Activated T-helper 17 cell treated with anti-CD3 and anti-CD28 coated beads, Interleukin-2, amount 50 U/mL, for 72 hours (primary cell): ENCODE measurements at regions not wholly inside any gene's neighbourhood (a gene's known extent, or its start where the extent isn't known, plus 50 kb on each side); places are given as distances from the start of the nearest gene placed in this dataset.

Source experiments
- ATAC-seq: fragments of 150-1000 bp; cut with Tn5 transposase; replicated peaks from 2 replicates; pipeline ENCODE4 v1.10.0; 2021; ENCODE audit warnings: mild to moderate bottlenecking, moderate library complexity
- H3K27ac Mint-ChIP-seq: one replicate; pipeline ENCODE4 v1.8.0; 2022; ENCODE audit warnings: mixed read lengths
- H3K27me3 Mint-ChIP-seq: one replicate; pipeline ENCODE4 v1.8.0; 2022; ENCODE audit warnings: mixed read lengths
- H3K36me3 Mint-ChIP-seq: one replicate; pipeline ENCODE4 v1.8.0; 2022; ENCODE audit warnings: low read depth, mild to moderate bottlenecking, mixed read lengths
- H3K4me1 Mint-ChIP-seq: one replicate; pipeline ENCODE4 v1.8.0; 2022; ENCODE audit warnings: mixed read lengths
- H3K4me3 Mint-ChIP-seq: one replicate; pipeline ENCODE4 v1.8.0; 2022; ENCODE audit warnings: mild to moderate bottlenecking, mixed read lengths
- H3K9me3 Mint-ChIP-seq: one replicate; pipeline ENCODE4 v1.8.0; 2022; ENCODE audit warnings: mixed read lengths

DNA sequence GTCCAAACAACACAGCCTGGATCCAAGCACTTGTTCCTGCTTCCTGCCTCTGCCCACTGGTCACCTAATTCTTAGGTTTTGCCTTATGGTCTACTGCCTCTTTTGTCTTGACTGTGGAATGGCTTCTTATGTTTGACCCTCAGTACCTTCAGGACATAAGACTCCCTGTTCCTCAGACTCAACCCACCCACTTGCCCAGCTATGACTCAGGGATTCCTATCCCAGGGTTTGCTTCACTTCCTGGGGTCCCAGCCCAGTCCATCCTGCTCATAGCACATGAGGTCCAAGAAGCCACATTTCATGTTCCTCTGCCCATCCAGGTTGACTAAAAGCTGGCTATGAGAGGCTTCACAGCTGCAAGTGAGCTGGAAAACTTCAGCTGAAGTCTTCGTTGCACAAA, 320.9 kb upstream of the CDH5 start:
- no peaks in the 10 kb centered on the region for H3K4me1 Mint-ChIP-seq
- H3K27me3 Mint-ChIP-seq = peaks cover 10% of the 10 kb centered on the region
- H3K9me3 Mint-ChIP-seq = peaks cover 5% of the 10 kb centered on the region
- H3K27ac Mint-ChIP-seq = no peak overlapping the region
- no peak for ATAC-seq
- H3K36me3 Mint-ChIP-seq = no peaks in the 10 kb centered on the region
- no peak overlapping the region for H3K4me3 Mint-ChIP-seq

DNA sequence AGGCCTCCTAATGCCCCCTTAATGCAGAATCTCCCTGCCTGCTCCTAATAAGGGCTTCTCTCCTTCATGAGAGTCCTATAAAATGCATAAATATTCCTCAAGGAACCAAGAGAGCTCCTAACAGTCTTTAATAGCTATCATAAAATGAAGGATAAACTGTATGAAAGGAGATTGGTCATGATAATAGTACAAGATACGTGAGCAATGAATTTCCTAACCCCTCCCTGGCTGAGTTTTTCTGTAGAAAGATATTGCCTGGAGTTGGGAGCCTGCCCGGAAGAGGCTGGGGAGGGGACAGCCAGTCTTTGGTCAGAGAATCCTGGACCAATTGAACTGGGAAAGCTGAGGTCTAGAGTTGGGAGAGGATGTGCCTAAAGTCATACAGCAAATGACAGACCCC, 321.9 kb upstream of the CDH5 start:
- Mint-ChIP-seq H3K9me3 (peaks cover 5% of the 10 kb centered on the region), H3K4me1 (no peaks in the 10 kb centered on the region), H3K36me3 (no peaks in the 10 kb centered on the region), H3K27ac (no peak overlapping the region), H3K4me3 (no peak overlapping the region), H3K27me3 (peaks cover 10% of the 10 kb centered on the region)
- no peak for ATAC-seq

DNA sequence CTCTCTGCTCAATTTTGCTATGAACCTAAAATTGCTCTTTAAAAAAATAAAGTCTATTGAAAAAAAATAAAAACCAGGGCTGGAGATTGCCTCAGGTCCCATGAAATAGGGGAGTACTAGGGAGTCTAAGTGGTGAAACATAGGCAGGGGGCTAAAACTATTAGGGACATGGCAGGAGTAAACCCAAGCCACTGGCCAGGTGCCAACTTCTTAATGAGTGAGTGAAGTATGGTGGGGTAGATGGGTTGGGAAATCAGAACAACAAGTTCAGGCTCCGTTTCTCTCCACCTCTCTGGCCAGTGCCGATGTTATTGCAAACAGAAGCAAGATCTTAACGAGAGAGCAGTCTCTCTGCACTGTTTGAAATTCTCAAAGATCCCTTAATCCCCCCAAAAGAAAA, 322.4 kb upstream of the CDH5 start:
- Mint-ChIP-seq H3K4me1 (no peaks in the 10 kb centered on the region), H3K9me3 (peaks cover 5% of the 10 kb centered on the region), H3K27ac (no peak overlapping the region), H3K27me3 (peaks cover 10% of the 10 kb centered on the region), H3K4me3 (no peak overlapping the region), H3K36me3 (no peaks in the 10 kb centered on the region)
- ATAC-seq = no peak

DNA sequence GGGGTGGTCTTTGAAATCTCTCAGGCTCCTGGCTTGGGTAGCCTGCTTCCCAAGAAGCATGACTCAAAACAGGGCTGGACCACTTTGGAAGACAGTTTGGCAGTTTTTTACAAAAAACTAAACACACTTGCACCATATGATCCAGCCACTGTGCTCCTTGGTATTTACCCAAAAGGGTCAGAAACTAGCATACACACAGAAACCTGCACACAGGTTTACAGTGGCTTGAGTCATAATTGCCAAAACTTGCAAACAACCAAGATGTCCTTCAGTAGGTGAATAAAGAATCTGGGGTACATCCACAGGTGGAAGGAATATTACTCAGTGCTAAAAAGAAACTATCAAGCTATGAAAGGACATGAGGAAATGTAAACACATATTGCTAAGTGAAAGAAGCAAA, 323.2 kb upstream of the CDH5 start:
- Mint-ChIP-seq H3K27me3 (peaks cover 15% of the 10 kb centered on the region), H3K27ac (no peak overlapping the region), H3K36me3 (no peaks in the 10 kb centered on the region), H3K4me1 (no peaks in the 10 kb centered on the region), H3K9me3 (peaks cover 4% of the 10 kb centered on the region), H3K4me3 (no peak overlapping the region)
- ATAC-seq = no peak

DNA sequence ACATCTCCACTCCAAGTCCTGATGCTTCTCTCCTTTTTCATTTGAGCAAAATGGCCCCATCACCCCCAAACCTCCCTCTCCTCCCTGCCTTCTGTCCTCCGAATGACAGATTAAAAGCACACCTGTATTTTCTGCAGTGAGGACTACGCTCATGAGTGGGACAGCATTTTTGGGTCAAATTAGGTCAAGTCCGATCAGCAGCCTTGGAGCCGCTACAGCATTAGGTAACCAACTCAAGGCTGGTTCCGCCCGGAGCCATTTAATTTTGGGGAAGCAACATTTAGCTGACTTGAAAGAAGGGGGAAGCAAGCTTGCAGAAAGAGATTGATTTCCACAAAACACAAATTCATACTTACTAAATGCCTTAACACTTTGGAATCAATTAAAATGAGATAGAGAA, 324.1 kb upstream of the CDH5 start:
- H3K36me3 Mint-ChIP-seq = no peaks in the 10 kb centered on the region
- H3K4me1 Mint-ChIP-seq = no peaks in the 10 kb centered on the region
- no peak overlapping the region for H3K4me3 Mint-ChIP-seq
- H3K27me3 Mint-ChIP-seq = peaks cover 12% of the 10 kb centered on the region
- no peak overlapping the region for H3K27ac Mint-ChIP-seq
- no peaks in the 10 kb centered on the region for H3K9me3 Mint-ChIP-seq
- no peak for ATAC-seq

DNA sequence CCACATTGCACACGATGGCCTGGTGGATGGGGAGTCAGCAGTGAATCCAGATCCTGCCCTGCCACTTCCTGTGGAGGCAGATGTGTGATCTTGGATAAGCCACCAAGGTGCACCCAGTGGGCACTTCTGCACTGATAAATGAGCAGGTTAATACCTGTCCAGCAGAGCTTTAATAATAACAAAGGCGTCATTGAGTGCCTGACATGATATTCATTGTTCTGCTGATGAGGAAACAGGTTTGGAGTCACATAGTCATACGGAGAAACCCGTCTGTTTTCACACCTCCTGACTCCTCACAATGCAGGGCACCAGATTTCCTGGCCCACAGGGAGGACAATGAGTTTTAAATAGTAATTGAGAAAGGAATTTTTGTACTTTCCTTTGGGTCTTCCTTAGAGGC, 324.6 kb upstream of the CDH5 start:
- Mint-ChIP-seq H3K27ac (no peak overlapping the region), H3K27me3 (peaks cover 12% of the 10 kb centered on the region), H3K4me3 (no peak overlapping the region), H3K36me3 (no peaks in the 10 kb centered on the region), H3K4me1 (no peaks in the 10 kb centered on the region), H3K9me3 (no peaks in the 10 kb centered on the region)
- no peak for ATAC-seq

DNA sequence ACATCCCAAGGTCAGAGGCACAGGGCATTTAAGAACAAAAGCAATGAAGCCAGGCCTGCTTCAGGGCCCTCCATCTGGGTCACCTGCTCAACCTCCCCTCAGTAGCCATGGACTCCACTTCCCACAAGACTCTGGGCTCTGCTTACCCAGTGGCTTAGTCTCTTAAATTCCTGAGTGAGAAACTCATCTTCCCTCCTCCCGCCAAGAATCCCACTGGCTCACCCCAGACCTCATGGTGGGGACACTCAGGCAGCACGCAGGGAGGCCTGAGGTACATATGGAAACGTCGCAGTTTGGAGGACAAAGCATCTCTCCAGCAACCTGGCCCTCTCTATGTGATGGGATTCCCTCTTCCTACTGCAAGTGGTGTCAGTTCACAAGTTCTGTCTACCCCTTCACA, 326.7 kb upstream of the CDH5 start:
- Mint-ChIP-seq H3K27ac (no peak overlapping the region), H3K4me3 (no peak overlapping the region), H3K36me3 (no peaks in the 10 kb centered on the region), H3K27me3 (peaks cover 6% of the 10 kb centered on the region), H3K9me3 (no peaks in the 10 kb centered on the region), H3K4me1 (no peaks in the 10 kb centered on the region)
- ATAC-seq = no peak

DNA sequence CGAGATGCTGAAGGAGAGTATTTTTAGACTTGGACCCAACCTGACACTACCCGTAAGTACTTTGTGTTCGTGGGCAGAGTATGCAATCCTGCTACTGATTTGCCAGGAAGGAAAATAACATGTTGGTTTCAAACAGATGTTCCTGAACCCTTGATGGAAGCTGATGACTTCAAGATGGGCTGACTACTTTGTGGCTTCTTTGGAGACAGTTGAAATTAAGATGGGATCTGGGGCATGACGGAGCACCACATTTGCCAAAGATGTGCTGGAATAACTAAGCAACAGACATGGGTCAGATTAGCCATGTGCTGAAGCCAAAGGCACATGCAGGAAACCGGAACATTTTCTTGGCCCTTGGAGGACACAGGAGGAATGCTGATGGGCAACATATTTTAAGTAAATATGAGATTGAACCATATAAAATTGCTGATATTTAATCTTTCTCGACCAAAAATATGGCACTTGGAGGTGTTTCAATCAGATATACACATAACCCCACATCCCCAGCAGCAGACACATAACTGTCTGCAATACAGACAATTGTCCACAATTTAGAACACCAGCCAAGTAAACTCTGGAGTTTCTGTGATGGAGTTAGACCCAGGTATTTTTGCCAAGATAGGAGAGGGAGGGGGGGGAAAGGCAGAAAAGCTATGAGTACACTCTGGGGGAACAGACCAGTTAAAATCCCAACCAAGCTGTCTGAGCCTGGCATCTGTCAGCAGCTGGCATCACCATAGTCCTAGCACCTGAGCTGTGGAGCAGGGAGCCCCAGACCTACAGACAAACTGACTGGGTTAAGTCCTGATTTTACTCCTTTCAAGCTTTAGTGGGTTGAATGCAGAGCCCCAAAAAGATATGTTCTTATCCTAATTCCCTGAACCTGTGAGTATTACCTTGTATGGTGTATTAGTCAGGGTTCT, 329.4 kb upstream of the CDH5 start:
- no peaks in the 10 kb centered on the region for H3K4me1 Mint-ChIP-seq

DNA sequence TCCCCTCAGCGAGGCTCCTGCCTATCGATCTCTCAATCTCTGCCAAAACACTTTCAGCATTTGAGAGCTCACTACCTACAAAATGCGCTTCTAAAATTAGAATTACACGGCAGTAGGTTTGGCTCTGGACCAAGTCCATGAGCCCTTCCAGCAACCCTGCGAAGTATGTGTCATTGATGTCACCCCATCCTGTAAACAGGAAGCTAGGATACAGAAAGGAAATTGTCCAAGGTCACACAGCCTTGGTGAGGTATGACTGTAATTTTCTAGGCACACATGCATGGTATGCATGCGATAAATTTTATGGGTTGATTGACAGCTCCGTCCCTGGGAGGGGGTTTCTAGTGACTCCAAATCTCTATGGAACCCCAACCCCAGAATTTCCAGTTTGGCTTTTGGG, 330.3 kb upstream of the CDH5 start:
- Mint-ChIP-seq H3K27ac (no peak overlapping the region), H3K27me3 (peaks cover 6% of the 10 kb centered on the region), H3K4me1 (no peaks in the 10 kb centered on the region), H3K4me3 (no peak overlapping the region), H3K9me3 (no peaks in the 10 kb centered on the region), H3K36me3 (no peaks in the 10 kb centered on the region)
- ATAC-seq = no peak

More for the DNA sequence above, 329.4 kb upstream of the CDH5 start:
- Mint-ChIP-seq H3K27ac (no peak overlapping the region), H3K9me3 (no peaks in the 10 kb centered on the region), H3K36me3 (no peaks in the 10 kb centered on the region), H3K27me3 (peaks cover 6% of the 10 kb centered on the region), H3K4me3 (no peak overlapping the region)
- no peak for ATAC-seq

DNA sequence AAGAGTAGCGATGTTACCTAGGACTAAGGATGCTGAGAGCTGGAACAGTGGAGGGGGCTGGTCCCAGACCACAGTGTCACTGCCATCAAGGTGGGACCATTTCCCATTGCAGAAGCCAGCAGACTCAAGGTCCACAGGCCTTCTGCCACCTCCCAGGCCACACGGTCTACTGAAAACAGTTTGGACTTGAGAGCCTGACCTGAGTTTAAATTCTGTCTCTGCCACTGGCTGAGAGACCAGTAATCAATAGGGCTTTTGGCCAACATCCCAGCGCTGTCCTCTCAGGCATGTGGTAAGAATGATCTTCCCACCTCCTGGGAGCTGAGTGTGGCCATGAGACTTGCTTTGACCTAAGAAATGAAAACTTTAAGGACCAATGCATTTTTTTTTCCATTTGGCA, 331.4 kb upstream of the CDH5 start:
- Mint-ChIP-seq H3K36me3 (no peaks in the 10 kb centered on the region), H3K27me3 (peaks cover 6% of the 10 kb centered on the region), H3K4me3 (no peak overlapping the region), H3K9me3 (no peaks in the 10 kb centered on the region), H3K4me1 (no peaks in the 10 kb centered on the region), H3K27ac (no peak overlapping the region)
- no peak for ATAC-seq

DNA sequence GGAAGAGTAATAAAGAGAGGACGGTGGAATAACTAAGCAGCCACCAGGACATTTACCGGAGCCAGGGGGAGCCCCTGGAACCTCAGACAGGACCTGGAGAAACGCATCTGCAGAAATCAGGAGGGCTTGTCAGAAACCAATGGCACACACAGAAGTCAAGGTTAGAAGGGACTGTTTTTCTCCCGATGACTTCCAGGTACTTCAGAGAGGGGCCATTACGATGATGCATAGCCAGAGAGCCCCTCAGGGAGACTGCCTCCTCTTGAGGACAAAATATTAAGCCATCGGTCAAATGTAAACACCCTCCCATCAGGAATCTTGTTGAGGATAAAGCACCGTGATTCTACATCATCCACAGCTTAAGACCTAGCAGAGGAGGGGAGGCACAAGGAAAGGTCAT, 333.6 kb upstream of the CDH5 start:
- Mint-ChIP-seq H3K4me3 (no peak overlapping the region), H3K4me1 (no peaks in the 10 kb centered on the region), H3K27ac (no peak overlapping the region), H3K9me3 (no peaks in the 10 kb centered on the region), H3K27me3 (peaks cover 8% of the 10 kb centered on the region), H3K36me3 (no peaks in the 10 kb centered on the region)
- ATAC-seq = no peak

DNA sequence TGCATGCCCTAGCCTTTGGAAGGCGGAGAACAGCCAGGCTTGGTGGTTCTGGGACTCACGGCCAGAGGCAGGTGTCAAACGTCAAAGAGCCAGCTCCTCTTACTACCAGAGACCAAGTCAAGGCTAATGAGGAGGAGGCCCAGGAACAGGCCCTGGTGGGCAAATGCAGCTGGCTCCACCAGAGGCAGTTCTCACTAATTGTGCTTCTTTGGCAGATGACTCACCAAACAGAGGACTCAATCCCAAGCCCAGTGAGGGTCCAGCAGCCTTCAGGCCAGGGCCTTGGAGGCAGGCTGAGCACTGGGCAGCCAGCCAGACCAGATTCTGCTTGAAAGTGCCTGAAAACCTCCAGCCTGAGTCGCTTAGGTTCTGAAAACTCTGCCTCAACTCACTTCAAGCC, 336.5 kb upstream of the CDH5 start:
- no peaks in the 10 kb centered on the region for H3K36me3 Mint-ChIP-seq
- H3K9me3 Mint-ChIP-seq = no peaks in the 10 kb centered on the region
- ATAC-seq = no peak
- H3K4me1 Mint-ChIP-seq = no peaks in the 10 kb centered on the region
- H3K27me3 Mint-ChIP-seq = peaks cover 8% of the 10 kb centered on the region
- H3K4me3 Mint-ChIP-seq = no peak overlapping the region
- H3K27ac Mint-ChIP-seq = no peak overlapping the region

DNA sequence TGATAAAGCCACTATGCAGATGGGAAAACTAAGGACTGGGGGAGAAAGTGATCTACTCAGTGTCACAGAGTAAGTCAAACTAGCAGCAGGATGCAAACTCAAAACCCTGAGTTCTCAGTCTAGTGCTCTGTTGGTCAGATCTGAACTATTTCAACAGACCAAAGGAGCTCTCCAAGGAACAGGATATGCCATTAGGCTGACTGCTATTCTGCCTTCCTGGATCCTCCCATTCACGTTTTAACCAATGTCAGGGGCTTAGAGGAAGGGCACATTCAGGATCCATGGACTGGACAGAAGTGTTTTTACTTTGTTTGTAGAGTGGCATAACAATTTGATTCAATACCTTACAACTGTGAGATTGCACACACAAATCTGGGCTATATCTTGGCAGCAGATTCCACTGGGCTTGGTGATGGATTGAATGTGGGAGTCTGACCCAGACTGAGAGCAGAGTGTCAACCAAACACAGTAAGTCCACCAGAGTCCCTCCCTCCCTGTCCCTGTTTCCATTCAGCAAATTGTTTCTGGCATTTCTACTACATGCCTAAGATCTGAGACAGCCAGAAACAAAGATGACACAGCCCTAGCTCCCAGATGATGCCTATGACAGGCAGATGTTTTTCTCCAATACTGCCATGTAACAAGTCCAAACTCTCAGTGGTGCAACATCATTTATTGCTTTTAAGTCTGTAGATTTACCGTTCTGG, 337.8 kb upstream of the CDH5 start:
- Mint-ChIP-seq H3K4me1 (no peaks in the 10 kb centered on the region), H3K27ac (no peak overlapping the region), H3K27me3 (peaks cover 8% of the 10 kb centered on the region), H3K9me3 (peaks cover 4% of the 10 kb centered on the region), H3K36me3 (no peaks in the 10 kb centered on the region), H3K4me3 (no peak overlapping the region)
- ATAC-seq = no peak

DNA sequence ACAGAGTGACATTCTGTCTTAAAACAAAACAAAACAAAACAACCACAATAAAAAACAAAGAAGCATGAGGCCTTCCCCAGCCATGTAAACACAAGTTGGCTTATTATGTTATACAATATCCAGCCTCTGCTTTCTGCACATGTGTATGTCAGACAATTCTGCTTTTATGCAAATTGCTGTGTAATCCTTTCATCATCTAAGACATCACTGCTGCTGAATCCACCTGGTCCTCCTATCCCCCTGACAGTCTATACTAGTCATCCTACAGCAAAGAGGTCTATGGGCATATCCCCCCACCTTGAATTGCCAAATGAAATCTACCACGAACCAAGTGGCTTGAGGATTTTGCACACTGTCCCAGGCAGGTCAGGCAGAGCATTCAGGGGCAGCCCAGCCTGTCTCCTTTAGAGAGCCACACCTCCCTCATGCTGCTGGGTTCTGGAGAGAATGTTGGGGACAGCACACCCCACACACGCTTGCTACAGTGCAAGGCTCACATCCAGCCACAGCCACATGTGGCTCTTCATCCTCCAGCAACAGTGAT, 339.6 kb upstream of the CDH5 start:
- no peak overlapping the region for H3K27ac Mint-ChIP-seq
- ATAC-seq = no peak
- peaks cover 8% of the 10 kb centered on the region for H3K27me3 Mint-ChIP-seq
- H3K4me3 Mint-ChIP-seq = no peak overlapping the region
- no peaks in the 10 kb centered on the region for H3K4me1 Mint-ChIP-seq
- H3K36me3 Mint-ChIP-seq = no peaks in the 10 kb centered on the region
- peaks cover 4% of the 10 kb centered on the region for H3K9me3 Mint-ChIP-seq

DNA sequence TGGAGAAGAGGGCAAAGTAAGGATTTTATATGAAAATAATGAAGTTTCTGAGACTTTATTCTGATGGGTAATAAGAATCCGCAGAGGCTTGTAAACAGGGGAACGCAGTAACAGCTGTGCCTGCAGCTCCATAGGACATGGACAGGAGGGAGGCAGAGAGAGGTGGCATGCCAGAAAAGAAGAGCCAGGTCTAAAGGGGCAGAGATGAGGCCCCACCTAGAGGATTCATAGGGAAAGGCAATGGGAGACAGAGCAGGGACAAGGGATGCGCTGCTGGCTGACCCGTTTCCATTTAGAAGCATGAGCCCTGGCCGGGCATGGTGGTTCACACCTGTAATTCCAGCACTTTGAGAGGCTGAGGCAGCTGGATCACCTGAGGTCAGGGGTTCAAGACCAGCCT, 340.3 kb upstream of the CDH5 start:
- ATAC-seq = no peak
- no peaks in the 10 kb centered on the region for H3K36me3 Mint-ChIP-seq
- no peak overlapping the region for H3K27ac Mint-ChIP-seq
- peaks cover 8% of the 10 kb centered on the region for H3K27me3 Mint-ChIP-seq
- H3K9me3 Mint-ChIP-seq = peaks cover 4% of the 10 kb centered on the region
- H3K4me3 Mint-ChIP-seq = no peak overlapping the region
- H3K4me1 Mint-ChIP-seq = no peaks in the 10 kb centered on the region
